HCT116 (cell line): ENCODE measurements at regions not wholly inside any gene's neighbourhood (a gene's known extent, or its start where the extent isn't known, plus 50 kb on each side); places are given as distances from the start of the nearest gene placed in this dataset.

Experiments used
- ATAC-seq: fragments of 200-7000 bp; cut with Tn5 transposase; 2 replicates; pipeline ENCODE4 v1.9.1; 2020; ENCODE audit warnings: mild to moderate bottlenecking, moderate library complexity
- BruUV-seq: library from RNA; stranded (reverse); fragments of 400-500 nt; replicated peaks from 2 replicates; lab custom pipeline; 2021; lab: Mats Ljungman, UMichigan
- CTCF ChIA-PET: fragments of 300-600 bp; sonication (Branson Sonifier 250); formaldehyde crosslinking; loops from one replicate; lab custom pipeline; 2021; ENCODE audit warnings: antibody characterized with exemption; lab: Charles Lee
- POLR2A ChIA-PET: fragments of 300-600, 350-600 bp; sonication (Branson Sonifier 250); formaldehyde crosslinking; loops from one replicate; lab custom pipeline; 2021; ENCODE audit warnings: antibody characterized with exemption; lab: Charles Lee
- RAD21 ChIA-PET, 2 experiments: fragments of 300-600 bp; sonication (Branson Sonifier 250); formaldehyde crosslinking; loops; one replicate each; lab custom pipeline; 2023; ENCODE audit warnings: low total read pairs in 2 of 2; ENCODE audit not compliant: uncharacterized antibody in 2 of 2, unreplicated experiment in 2 of 2, low non-redundant PET in 1 of 2; lab: Charles Lee
- DNase-seq: peaks from one replicate; pipeline ENCODE4 v3.0.0-alpha.2; 2010; ENCODE audit warnings: low read depth, low spot score
- H2AFZ ChIP-seq: fragments of 200-600 bp; shearing (Covaris generic), sonication (generic); 2 replicates; pipeline ENCODE4 v1.6.1; 2017; ENCODE audit warnings: low read depth, mixed run types, mixed read lengths, antibody characterized with exemption, low read length; ENCODE audit not compliant: poor library complexity, severe bottlenecking
- H3K27ac ChIP-seq: 2 replicates; pipeline ENCODE4 v1.5.1; 2012; ENCODE audit warnings: low read depth, low read length
- H3K27me3 ChIP-seq: fragments of 200-600 bp; sonication (generic); 2 replicates; pipeline ENCODE4 v1.6.1; 2016; ENCODE audit warnings: mixed run types, low read length, mixed read lengths; ENCODE audit not compliant: insufficient read depth
- H3K36me3 ChIP-seq, 2 experiments: fragments of 200-500 bp in 1 of 2; fragments of 200-600 bp in 1 of 2; sonication (Bioruptor generic) in 1 of 2; sonication (generic) in 1 of 2; 2 replicates each; pipeline versions ENCODE4 v1.5.1 to v1.6.1; 2014 to 2016; ENCODE audit warnings: low read length in 2 of 2, inconsistent platforms in 1 of 2, mixed read lengths in 1 of 2, mixed run types in 1 of 2; ENCODE audit not compliant: insufficient read depth in 2 of 2, control insufficient read depth in 1 of 2
- H3K4me1 ChIP-seq, 2 experiments: fragments of 200-600 bp in 1 of 2; sonication (generic) in 1 of 2; 2 replicates each; pipeline versions ENCODE4 v1.5.1 to v1.6.1; 2012 to 2017; ENCODE audit warnings: low read length in 2 of 2, inconsistent platforms in 1 of 2, mild to moderate bottlenecking in 1 of 2, mixed read lengths in 1 of 2, mixed run types in 1 of 2, moderate library complexity in 1 of 2; ENCODE audit not compliant: insufficient read depth in 2 of 2, control insufficient read depth in 1 of 2
- H3K4me2 ChIP-seq: fragments of 200-600 bp; sonication (generic); 2 replicates; pipeline ENCODE4 v1.6.1; 2017; ENCODE audit warnings: mixed run types, low read length, mixed read lengths
- H3K4me3 ChIP-seq, 2 experiments: fragments of 200-600 bp in 1 of 2; sonication (generic) in 1 of 2; replicated peaks in 1 of 2; 2 replicates each; pipeline ENCODE4 v1.5.1; 2011 to 2016; ENCODE audit warnings: low read length in 2 of 2, control low read depth in 1 of 2, low read depth in 1 of 2, mild to moderate bottlenecking in 1 of 2, mixed read lengths in 1 of 2, mixed run types in 1 of 2
- H3K79me2 ChIP-seq: fragments of 200-600 bp; sonication (generic); 2 replicates; pipeline ENCODE4 v1.6.1; 2017; ENCODE audit warnings: mild to moderate bottlenecking, mixed run types, low read length, moderate library complexity, mixed read lengths; ENCODE audit not compliant: insufficient read depth
- H3K9ac ChIP-seq: fragments of 200-600 bp; sonication (generic); 2 replicates; pipeline ENCODE4 v1.6.1; 2016; ENCODE audit warnings: low read length, mixed read lengths
- H3K9me2 ChIP-seq: fragments of 200-600 bp; sonication (generic), shearing (Covaris generic); 2 replicates; pipeline ENCODE4 v1.6.1; 2017; ENCODE audit warnings: mixed run types, mild to moderate bottlenecking, moderate library complexity; ENCODE audit not compliant: insufficient read depth
- H3K9me3 ChIP-seq, 2 experiments: fragments of 200-500 bp in 1 of 2; fragments of 200-600 bp in 1 of 2; sonication (Bioruptor generic) in 1 of 2; sonication (generic) in 1 of 2; 2 replicates each; pipeline ENCODE4 v1.6.1; 2014 to 2017; ENCODE audit warnings: low read length in 2 of 2, mixed read lengths in 2 of 2, inconsistent platforms in 1 of 2, low read depth in 1 of 2, mild to moderate bottlenecking in 1 of 2, mixed run types in 1 of 2, moderate library complexity in 1 of 2; ENCODE audit not compliant: control insufficient read depth in 1 of 2, insufficient read depth in 1 of 2
- H4K20me1 ChIP-seq: fragments of 200-600 bp; sonication (generic), shearing (Covaris generic); 2 replicates; pipeline ENCODE4 v1.6.1; 2017; ENCODE audit warnings: mixed run types, mild to moderate bottlenecking, moderate library complexity; ENCODE audit not compliant: insufficient read depth
- ATF3 ChIP-seq: IDR thresholded peaks from 2 replicates; pipeline ENCODE4 v1.6.1; 2012
- CBX3 ChIP-seq: IDR thresholded peaks from 2 replicates; pipeline ENCODE4 v1.6.1; 2012; ENCODE audit warnings: low read depth
- CTCF ChIP-seq, 3 experiments: fragments of 200-600 bp in 1 of 3; sonication (generic) in 1 of 3; IDR thresholded peaks in 2 of 3; conservative IDR thresholded peaks in 1 of 3; 2 replicates each; pipeline ENCODE4 v1.5.1; 2012 to 2017; ENCODE audit warnings: low read depth in 2 of 3, low read length in 2 of 3, antibody characterized with exemption in 1 of 3, borderline replicate concordance in 1 of 3, control low read depth in 1 of 3, mild to moderate bottlenecking in 1 of 3, mixed read lengths in 1 of 3, mixed run types in 1 of 3, moderate library complexity in 1 of 3; ENCODE audit not compliant: insufficient read depth in 1 of 3
- EGR1 ChIP-seq: IDR thresholded peaks from 2 replicates; pipeline ENCODE4 v1.6.1; 2012; ENCODE audit warnings: low read depth
- ELF1 ChIP-seq: IDR thresholded peaks from 2 replicates; pipeline ENCODE4 v1.6.1; 2012; ENCODE audit warnings: low read depth, borderline replicate concordance
- EZH2phosphoT487 ChIP-seq: fragments of 200-600 bp; IDR thresholded peaks from 2 replicates; pipeline ENCODE4 v1.6.1; 2018; ENCODE audit warnings: antibody characterized with exemption, borderline replicate concordance
- FOSL1 ChIP-seq: IDR thresholded peaks from 2 replicates; pipeline ENCODE4 v1.6.1; 2012; ENCODE audit warnings: low read depth
- JUND ChIP-seq: IDR thresholded peaks from 2 replicates; pipeline ENCODE4 v1.6.1; 2012
- MAX ChIP-seq: IDR thresholded peaks from 2 replicates; pipeline ENCODE4 v1.6.1; 2012
- POLR2AphosphoS5 ChIP-seq: IDR thresholded peaks from 2 replicates; pipeline ENCODE4 v1.6.1; 2011; ENCODE audit warnings: mild to moderate bottlenecking, low read depth, low read length, moderate library complexity
- RAD21 ChIP-seq: IDR thresholded peaks from 2 replicates; pipeline ENCODE4 v1.6.1; 2012; ENCODE audit warnings: low read depth, mild to moderate bottlenecking
- REST ChIP-seq: IDR thresholded peaks from 2 replicates; pipeline ENCODE4 v1.6.1; 2012; ENCODE audit warnings: low read depth
- SIN3A ChIP-seq: IDR thresholded peaks from 2 replicates; pipeline ENCODE4 v1.6.1; 2012; ENCODE audit warnings: low read depth
- SP1 ChIP-seq: IDR thresholded peaks from 2 replicates; pipeline ENCODE4 v1.6.1; 2012; ENCODE audit warnings: low read depth
- SRF ChIP-seq: IDR thresholded peaks from 2 replicates; pipeline ENCODE4 v1.6.1; 2012; ENCODE audit warnings: low read depth
- TCF7L2 ChIP-seq: IDR thresholded peaks from 2 replicates; pipeline ENCODE4 v1.7.0; 2011; ENCODE audit warnings: borderline replicate concordance, inconsistent platforms; ENCODE audit not compliant: insufficient read depth, insufficient read length; ENCODE audit errors: extremely low read depth
- YY1 ChIP-seq: IDR thresholded peaks from 2 replicates; pipeline ENCODE4 v1.6.1; 2011; ENCODE audit warnings: low read length, low read depth, moderate library complexity, mild to moderate bottlenecking; ENCODE audit not compliant: insufficient replicate concordance; ENCODE audit errors: extremely low read depth
- ZBTB33 ChIP-seq: IDR thresholded peaks from 2 replicates; pipeline ENCODE4 v1.6.1; 2011; ENCODE audit warnings: mild to moderate bottlenecking, low read length, moderate library complexity; ENCODE audit not compliant: insufficient replicate concordance; ENCODE audit errors: extremely low read depth
- ZFX ChIP-seq: fragments of 450-650 bp; IDR thresholded peaks from 2 replicates; pipeline ENCODE4 v1.6.1; 2017
- intact Hi-C: fragments of 100-400 bp; cut with micrococcal nuclease; formaldehyde crosslinking; loops from 2 replicates; pipeline ENCODE4 v1.10.0; 2022

- BruUV-seq = no TSS peak
- Histone ChIP-seq H3K4me3 (no peak overlapping the region), H3K36me3 (no peaks in the 10 kb centered on the region), H3K9me2 (no peaks in the 10 kb centered on the region), H3K9me3 (no peaks in the 10 kb centered on the region), H3K4me2 (no peak overlapping the region), H3K27me3 (peaks cover 11% of the 10 kb centered on the region; the same call in 1 of the 2 replicates), H3K27ac (no peak overlapping the region), H3K4me1 (no peaks in the 10 kb centered on the region), H4K20me1 (no peaks in the 10 kb centered on the region), H3K79me2 (no peaks in the 10 kb centered on the region), H2AFZ (no peak overlapping the region), H3K9ac (no peak overlapping the region)
- TF ChIP-seq ELF1 (no peak), JUND (no peak), RAD21 (no peak), EZH2phosphoT487 (no peak), ZFX (no peak), REST (no peak), SRF (no peak), MAX (no peak), CTCF (IDR thresholded peaks at IDR 0.05 in 2 of 3, conservative IDR thresholded peaks at IDR 0.05 in 1 of 3; ENCODE audit: borderline replicate concordance in 1 of 3, insufficient read depth in 1 of 3, low read depth in 2 of 3, low read length in 2 of 3) (no peak), ATF3 (no peak), ZBTB33 (no peak), FOSL1 (no peak), TCF7L2 (no peak), EGR1 (no peak), SP1 (no peak), CBX3 (no peak), YY1 (no peak), POLR2AphosphoS5 (no peak), SIN3A (no peak)
- ATAC-seq (no peak), DNase-seq (no peak)
- RAD21 ChIA-PET = no interaction called here
- intact Hi-C loops = no loop called here
- CTCF ChIA-PET = no interaction called here
- POLR2A ChIA-PET = no interaction called here
These were observed 290.4 kb downstream of the TMEM38B start for GRCh38 chr9:105984714-105985113.
